ENCODE measurements at regions not wholly inside any gene's neighbourhood (a gene's known extent, or its start where the extent isn't known, plus 50 kb on each side); places are given as distances from the start of the nearest gene placed in this dataset.

DNA sequence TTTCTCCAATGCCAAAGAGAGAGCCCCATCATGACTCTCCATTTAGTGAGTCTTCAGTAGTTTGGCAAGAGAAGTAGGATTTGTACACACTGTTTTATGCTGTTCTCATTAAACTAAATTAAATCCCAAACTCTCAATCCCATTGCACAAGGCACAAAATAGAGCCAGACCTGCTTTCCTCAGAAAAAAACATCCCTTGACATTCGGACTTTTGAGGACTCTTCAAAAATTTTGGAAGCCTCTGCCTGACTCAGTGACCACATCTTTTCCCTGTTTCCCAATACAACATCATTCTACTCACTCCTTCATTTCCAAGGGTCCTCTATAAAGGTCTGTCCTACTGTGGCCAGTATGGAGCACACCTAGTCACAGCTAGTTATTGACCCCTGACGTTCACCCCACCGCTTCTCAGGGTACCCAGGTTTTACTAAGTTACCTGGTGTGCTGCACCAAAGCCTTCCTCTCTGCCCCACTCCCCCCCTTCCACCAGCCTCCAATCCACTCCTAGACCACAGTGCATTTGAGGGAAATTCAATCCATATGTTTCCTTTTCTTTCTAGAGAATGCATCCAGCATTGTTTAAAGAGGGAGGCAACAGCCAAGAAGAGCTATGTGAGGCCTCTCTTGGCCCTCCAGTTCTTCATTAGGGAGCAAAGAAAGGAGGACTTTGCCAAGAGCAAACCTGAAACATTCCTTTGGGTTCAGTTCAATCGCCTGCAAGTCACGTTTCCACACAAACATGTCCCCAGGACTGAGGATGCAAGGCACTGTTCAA lies 428.7 kb downstream of the PLPP3 start:
- no peak for DNase-seq (ENCODE audit: low spot score)

DNA sequence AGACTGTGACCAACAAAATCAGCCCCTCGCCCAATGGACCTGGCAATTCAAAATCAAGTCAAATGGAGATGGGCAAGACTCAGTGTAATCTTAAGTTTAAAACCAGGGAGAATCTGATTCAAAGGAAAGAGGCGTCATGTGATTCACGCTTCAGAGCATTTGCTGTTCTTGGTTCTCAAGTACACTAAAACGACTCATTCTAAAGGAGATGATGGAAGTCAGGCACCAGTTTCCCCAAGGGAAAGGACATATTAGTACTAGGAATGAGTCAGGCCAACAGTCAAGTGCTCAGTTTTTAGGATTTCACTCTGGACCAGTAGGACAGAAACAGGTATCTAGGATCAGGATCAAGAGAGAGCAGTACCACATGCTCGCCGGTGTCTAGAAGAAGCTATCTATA lies 429.6 kb downstream of the PLPP3 start:
- DNase-seq (ENCODE audit: low spot score): no peak

DNA sequence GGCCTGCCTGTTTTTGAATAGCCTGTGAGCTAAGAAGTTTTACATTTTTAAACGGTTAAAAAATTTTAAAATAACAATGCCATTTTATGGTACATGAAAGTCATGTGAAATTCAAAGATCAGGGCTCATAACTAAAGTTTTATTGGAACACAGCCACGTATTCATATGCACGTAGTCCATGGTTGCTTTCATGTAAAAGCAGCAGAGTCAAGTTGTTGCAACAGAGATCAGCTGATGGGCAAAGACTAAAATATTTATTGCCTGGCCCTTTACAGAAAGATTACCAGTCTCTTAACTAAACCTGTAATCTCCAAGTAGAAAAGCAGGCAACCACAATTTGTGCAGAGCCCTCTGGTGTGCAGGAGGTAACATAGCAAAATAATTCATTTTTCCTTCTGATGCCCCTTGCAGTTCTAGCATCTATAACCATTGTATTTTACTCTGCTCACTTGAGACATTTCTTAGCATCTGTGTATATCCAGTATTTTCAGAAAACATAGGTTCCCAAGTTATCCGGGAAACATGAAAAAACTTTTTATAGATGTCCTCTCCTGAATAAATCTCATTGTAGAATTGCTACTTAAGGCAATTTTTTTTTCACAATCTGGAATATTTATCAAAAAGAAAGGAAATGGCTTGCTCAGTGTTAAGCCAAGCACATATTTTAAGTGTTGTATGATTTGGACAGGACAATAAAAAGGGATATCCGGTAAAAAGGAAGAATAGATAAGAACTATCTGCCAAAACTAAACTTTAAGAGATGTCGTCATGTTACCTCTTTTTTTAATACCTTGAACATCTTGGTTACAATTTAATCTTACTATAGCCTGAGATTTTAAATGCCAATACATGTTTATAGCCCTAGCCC lies 430.8 kb downstream of the PLPP3 start:
- no peak for DNase-seq (ENCODE audit: low spot score)

DNA sequence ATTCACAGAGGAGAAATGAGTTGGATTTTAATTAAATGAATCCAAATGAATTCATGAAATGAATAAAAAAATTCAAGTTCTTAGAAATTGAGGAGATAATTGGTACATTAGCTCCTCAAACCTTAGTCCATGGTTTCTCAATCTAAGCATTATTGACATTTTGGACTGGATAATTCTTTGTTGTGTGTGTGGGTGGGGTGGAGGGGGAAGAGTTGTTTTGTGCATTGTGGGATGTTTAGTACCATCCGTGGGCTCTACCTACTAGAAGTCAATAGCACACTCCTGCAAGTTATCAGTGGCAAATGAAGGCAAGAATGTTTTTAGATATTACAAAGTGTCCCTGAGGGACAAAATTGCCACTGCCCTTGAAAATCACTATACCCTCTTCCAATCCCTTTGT lies 431.9 kb downstream of the PLPP3 start:
- DNase-seq (ENCODE audit: low spot score): no peak

DNA sequence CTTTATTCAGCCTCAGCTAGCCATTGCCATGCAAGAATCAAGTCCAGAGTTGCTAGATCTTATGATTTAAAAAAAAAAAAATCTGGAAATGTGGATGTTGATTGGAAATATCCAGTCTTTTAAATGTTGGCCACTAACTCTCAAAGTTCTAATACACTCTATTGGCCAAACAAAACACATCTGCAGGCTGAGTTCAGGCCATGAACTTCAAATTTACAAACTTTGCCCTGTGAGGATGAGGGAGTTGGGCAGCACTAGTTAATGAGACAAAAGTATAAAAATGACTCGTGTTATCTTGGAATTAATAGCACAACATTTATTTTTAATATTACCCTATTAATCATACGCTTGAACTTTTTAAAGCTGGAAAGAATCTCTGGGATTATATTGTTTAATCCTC lies 432.3 kb downstream of the PLPP3 start:
- DNase-seq (ENCODE audit: low spot score): no peak

- no peak for DNase-seq (ENCODE audit: low spot score)
Measured at GRCh38 chr1:56146449-56146848, 432.9 kb downstream of the PLPP3 start.

GRCh38 chr1:56145581-56145980 lies 433.8 kb downstream of the PLPP3 start:
- no peak for DNase-seq (ENCODE audit: low spot score)

DNA sequence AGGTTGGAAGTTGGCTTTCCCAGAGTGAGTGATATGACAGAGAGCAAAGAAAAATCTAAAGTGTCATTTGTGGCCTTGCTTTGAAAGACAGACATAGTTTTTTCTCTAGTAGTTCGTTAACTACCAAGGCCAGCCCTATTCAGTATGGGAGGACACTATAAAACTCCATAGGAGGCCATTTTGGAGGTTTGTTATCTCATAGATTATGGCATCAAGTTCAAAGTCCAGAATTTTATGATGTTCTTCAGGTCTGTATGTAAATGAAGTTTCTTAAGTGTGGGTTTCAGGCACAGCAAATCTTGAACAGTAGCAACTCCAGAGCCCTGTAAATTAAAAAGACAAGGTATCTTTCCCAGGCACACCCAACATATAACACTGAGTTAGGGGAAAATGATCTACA lies 437.1 kb downstream of the PLPP3 start:
- peak; percentile 54 for DNase-seq (ENCODE audit: low spot score)

GRCh38 chr1:56139836-56140235 lies 439.5 kb downstream of the PLPP3 start:
- no peak for DNase-seq (ENCODE audit: low spot score)

DNA sequence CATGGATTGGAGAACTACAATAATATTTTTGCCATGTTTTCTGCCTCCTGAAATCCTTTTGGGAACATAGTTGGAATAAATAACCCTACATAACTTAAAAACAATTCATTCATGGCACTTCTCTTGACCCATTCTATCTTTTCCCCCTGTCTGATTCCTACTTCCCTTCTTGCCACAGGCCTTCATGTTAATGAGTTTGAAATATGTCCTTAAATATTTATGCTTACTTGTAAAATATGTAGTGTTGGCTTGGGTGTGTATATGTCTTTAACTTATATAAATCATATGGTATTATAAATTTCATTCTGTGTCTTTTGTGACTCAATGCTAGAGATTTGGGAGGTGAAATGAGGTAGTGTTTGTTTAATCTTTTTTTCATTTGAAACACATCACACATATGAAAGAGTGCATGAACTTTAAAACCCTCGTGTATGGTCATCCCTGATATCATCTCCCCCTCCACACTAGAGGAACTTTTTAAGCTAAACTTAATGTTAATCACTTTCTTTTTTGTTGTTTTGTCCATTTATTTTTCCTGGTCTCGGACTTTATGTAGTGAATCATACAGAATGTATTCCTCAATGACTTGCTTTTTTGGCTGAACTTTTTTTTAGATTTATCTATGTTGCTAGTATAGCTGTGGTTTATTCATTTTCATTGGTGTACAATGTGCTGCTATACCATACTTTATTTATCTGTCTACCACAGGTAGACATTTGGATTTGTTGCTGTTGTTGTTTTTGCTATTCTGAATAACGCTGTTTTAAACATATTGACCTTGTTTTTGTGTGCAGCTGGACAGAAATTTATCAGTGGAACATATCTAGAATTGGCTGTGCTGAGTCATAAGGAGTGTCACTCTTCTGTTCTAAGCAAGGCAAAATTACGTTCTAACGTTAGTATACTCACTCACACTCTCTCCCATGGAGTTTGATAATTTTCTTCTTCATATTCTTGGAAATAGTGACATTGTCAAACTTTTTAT lies 441.6 kb downstream of the PLPP3 start:
- DNase-seq (ENCODE audit: low spot score): no peak

- DNase-seq (ENCODE audit: low spot score): no peak
Measured at GRCh38 chr1:56137090-56137489, 442.3 kb downstream of the PLPP3 start.

DNA sequence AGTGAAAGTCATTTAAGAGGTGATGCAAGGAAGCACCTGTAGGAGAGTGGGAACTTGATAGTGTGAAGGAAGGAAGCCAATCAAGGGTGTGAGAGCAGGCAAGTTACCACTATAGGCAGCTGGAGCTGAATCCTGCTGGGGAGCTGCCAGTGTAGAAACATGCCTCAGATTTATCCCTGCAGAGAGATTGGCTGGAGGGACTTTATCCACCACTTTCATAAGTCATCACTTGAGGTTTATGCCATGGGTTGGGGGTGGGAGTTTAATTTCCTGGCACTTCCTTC lies 443.6 kb downstream of the PLPP3 start:
- no peak for DNase-seq (ENCODE audit: low spot score)

DNA sequence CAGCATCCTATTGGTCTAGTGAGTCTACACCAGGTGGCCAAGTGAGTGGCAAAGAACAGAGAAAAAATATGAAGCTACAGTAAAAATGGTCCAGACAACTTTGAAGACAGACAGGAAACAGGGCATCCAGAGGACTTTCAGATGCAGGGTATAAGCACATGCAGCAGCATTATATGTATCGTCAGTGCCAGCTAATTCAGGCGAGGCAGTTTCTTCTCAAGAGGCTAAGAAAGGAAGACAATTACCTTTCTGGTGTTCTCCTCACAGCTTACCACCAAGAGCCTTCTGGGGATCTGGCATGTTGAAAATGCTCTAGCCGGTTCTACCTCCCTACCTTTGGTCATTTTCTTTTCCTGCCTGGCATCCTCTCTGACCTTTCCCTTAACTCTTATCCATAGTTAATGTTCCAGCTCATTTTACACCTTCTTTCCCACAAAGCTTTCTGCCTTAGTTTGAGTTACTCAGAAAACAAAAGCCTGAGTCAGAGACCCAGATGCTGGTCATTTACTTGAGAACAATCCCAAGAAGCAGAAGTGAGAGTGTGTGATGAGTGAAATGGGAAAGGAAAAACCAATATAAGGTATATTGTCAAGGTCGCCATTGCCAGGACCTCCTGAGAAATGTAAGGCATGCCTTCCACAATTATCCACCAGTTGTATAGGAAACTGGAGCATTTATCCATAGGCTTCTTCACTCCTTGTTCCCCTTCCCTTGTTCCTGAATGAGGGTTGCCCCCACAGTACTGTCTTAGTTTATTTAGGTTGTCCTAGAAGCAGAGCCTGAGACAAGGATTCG lies 444.1 kb downstream of the PLPP3 start:
- DNase-seq (ENCODE audit: low spot score): no peak

GRCh38 chr1:56133522-56134472 lies 445.6 kb downstream of the PLPP3 start:
- DNase-seq (ENCODE audit: low spot score): no peak

- no peak for DNase-seq (ENCODE audit: low spot score)
Measured at GRCh38 chr1:56132520-56132919, 446.8 kb downstream of the PLPP3 start.

GRCh38 chr1:56129837-56130236 lies 449.5 kb downstream of the PLPP3 start:
- DNase-seq (ENCODE audit: low spot score): no peak

- no peak for DNase-seq (ENCODE audit: low spot score)
Measured at GRCh38 chr1:56125316-56125715, 454.0 kb downstream of the PLPP3 start.

- no peak for DNase-seq (ENCODE audit: low spot score)
Measured at GRCh38 chr1:56123826-56124225, 455.5 kb downstream of the PLPP3 start.

DNA sequence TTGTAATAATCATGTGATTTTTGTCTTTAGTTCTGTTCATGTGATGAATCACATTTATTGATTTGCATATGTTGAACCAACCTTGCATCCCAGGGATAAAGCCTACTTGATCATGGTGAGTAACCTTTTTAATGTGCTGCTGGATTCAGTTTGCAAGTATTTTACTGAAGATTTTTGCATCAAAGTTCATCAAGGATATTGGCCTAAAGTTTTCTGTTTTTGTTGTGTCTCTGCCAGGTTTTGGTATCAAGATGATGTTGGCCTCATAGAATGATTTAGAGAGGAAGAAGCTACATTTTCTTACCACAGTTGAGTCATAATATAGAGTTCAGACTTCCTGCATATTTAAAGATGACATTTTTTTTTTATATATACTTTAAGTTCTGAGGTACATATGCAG lies 455.9 kb downstream of the PLPP3 start:
- DNase-seq (ENCODE audit: low spot score): no peak

DNA sequence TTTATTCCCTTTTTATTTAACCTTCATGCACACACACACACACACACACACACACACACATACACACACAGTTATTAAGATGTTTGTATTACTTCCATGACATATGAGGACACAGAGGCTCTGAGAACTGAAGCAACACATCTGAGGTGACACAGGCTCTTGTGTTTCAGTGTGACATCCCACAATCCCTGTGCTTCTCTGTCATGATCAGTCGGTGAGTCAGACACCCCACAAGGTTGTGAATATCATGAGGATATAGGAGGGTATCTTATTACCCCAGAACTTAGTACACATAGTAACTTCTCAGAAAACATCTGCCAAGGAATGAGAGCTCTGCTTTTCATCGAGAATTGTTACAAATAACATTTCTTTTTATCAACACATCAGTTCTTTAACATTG lies 459.3 kb downstream of the PLPP3 start:
- no peak for DNase-seq (ENCODE audit: low spot score)

All from LoVo (cell line).